Vagina (tissue), 2 donors: ENCODE measurements at regions not wholly inside any gene's neighbourhood (a gene's known extent, or its start where the extent isn't known, plus 50 kb on each side); places are given as distances from the start of the nearest gene placed in this dataset.
"Not testable (repeated sequence)": the region's sequence is repeated elsewhere in the genome, so short reads cannot be mapped to it uniquely, and the experiment has no call there.

Source experiments
- DNase-seq, 2 donors: peaks; one replicate each; pipeline ENCODE4 v3.0.0-alpha.2; 2017; ENCODE audit errors: extremely low spot score in 2 of 2
- H3K27ac ChIP-seq: fragments of 200-600 bp; sonication (generic); one replicate; pipeline ENCODE4 v1.5.1; 2019
- H3K27me3 ChIP-seq: fragments of 200-600 bp; sonication (generic); one replicate; pipeline ENCODE4 v1.5.1; 2019
- H3K36me3 ChIP-seq, 2 donors: fragments of 200-600 bp; sonication (generic); one replicate each; pipeline ENCODE4 v1.5.1; 2017 to 2019
- H3K4me1 ChIP-seq: fragments of 200-600 bp; sonication (generic); one replicate; pipeline ENCODE4 v1.5.1; 2019
- H3K4me3 ChIP-seq, 2 donors: fragments of 200-600 bp; sonication (generic); 1 replicate in 1 of 2; 2 replicates in 1 of 2; pipeline ENCODE4 v1.5.1; 2016 to 2019
- H3K9me3 ChIP-seq: fragments of 200-600 bp; sonication (generic); one replicate; pipeline ENCODE4 v1.5.1; 2019
- POLR2A ChIP-seq, 2 donors: fragments of 450-650 bp; IDR thresholded peaks; one replicate each; pipeline ENCODE4 v1.6.1; 2017; ENCODE audit warnings: antibody characterized with exemption in 2 of 2, mild to moderate bottlenecking in 2 of 2, moderate library complexity in 2 of 2
- POLR2AphosphoS5 ChIP-seq, 2 donors: sonication (generic); formaldehyde crosslinking; IDR thresholded peaks; one replicate each; pipeline ENCODE4 v1.9.0; 2017; ENCODE audit warnings: antibody characterized with exemption in 2 of 2, mild to moderate bottlenecking in 2 of 2, low read depth in 1 of 2; ENCODE audit not compliant: insufficient read depth in 1 of 2
- intact Hi-C: fragments of 100-400 bp; cut with DNase I; formaldehyde crosslinking; loops from one replicate; pipeline ENCODE4 v1.15.1; 2023
- TF ChIP-seq, protein P1 (sequence below), 3 experiments: fragments of 450-650 bp in 2 of 3; fragments of 200-600 bp in 1 of 3; sonication (generic) in 1 of 3; IDR thresholded peaks; one replicate each; pipeline ENCODE4 v1.5.1; 2017 to 2019; ENCODE audit warnings: antibody characterized with exemption in 3 of 3, mild to moderate bottlenecking in 2 of 3, moderate library complexity in 2 of 3

DNA sequence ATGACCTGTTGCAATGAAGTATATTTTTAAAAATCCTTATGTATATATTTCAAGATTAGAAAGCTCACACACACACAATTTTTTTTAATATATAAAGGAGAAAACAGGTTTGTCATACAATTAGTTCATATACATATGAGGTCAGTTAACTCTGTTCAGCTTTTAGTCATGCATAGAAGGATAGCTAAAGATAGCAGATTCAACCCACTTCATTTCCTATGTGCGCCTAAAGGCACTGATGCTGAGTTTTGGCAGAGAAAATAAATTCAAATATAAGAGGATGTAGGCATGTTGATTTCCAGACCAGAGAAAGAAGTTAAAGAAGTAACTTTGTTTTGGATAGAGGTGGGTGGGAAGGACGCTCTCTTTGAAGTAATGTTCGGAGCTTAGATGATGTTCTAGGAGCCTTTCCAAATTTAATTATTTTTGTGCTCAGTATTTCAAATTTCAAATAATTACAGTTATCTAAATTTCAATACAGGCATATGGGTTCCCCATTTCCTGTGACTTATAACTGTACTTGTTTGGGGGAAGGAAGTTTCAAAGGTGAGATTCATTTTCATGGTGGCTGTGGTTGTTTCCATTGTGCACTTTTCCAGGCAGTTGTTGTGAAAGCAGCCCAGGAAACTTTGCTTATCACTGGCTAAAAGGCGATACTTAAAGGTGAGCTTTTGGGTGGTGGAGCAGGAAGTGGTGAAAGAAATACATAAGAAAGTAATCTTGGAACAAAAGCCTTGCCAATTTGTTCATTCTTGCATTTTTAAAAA, 523.4 kb upstream of the FANCL start:
- Histone ChIP-seq H3K36me3 (no peaks in the 10 kb centered on the region), H3K9me3 (no peaks in the 10 kb centered on the region), H3K4me3 (no peak overlapping the region), H3K4me1 (no peaks in the 10 kb centered on the region), H3K27me3 (no peaks in the 10 kb centered on the region), H3K27ac (no peak overlapping the region)
- TF ChIP-seq, protein P1, sequence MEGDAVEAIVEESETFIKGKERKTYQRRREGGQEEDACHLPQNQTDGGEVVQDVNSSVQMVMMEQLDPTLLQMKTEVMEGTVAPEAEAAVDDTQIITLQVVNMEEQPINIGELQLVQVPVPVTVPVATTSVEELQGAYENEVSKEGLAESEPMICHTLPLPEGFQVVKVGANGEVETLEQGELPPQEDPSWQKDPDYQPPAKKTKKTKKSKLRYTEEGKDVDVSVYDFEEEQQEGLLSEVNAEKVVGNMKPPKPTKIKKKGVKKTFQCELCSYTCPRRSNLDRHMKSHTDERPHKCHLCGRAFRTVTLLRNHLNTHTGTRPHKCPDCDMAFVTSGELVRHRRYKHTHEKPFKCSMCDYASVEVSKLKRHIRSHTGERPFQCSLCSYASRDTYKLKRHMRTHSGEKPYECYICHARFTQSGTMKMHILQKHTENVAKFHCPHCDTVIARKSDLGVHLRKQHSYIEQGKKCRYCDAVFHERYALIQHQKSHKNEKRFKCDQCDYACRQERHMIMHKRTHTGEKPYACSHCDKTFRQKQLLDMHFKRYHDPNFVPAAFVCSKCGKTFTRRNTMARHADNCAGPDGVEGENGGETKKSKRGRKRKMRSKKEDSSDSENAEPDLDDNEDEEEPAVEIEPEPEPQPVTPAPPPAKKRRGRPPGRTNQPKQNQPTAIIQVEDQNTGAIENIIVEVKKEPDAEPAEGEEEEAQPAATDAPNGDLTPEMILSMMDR (IDR thresholded peaks at IDR 0.05), result no peak
- TF ChIP-seq POLR2A (IDR thresholded peaks at IDR 0.05) (no peak), POLR2AphosphoS5 (IDR thresholded peaks at IDR 0.05; ENCODE audit: insufficient read depth in 1 of 2, low read depth in 1 of 2) (no peak)
- no peak for DNase-seq
- intact Hi-C loops, result no loop called here

DNA sequence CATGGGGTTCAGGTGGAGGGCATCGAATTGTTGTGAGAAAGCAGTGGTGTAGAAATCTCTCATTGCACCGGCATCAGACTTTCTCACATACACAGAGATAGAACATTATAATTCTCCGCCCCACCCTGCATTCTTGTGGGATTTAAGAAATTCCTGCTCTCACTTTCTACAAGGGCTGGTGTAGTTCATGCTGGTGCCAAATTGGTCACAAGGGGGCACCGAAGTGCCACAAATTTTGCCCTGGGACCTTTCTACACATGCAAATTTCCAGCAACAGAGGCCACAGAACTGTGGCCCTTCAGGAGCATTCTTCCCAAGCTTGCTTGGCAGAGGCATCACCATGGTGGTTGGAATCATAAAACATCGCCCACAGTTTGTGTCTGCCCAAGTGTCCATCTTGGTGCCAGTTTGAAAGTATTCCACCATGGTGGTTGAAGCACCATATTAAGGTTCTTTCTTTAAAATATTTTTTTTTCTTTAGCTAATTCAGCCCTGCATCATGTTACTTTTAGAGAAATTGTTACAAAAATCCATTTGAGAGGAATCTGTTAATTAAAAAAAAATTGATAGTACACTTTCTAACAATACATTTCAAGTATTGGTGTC, 521.2 kb upstream of the FANCL start:
- H3K27ac ChIP-seq, result no peak overlapping the region
- no peaks in the 10 kb centered on the region for H3K9me3 ChIP-seq
- no peak for DNase-seq
- no peaks in the 10 kb centered on the region for H3K36me3 ChIP-seq
- intact Hi-C loops, result no loop called here
- no peaks in the 10 kb centered on the region for H3K27me3 ChIP-seq
- TF ChIP-seq, protein P1 (IDR thresholded peaks at IDR 0.05), result no peak
- TF ChIP-seq POLR2AphosphoS5 (IDR thresholded peaks at IDR 0.05; ENCODE audit: insufficient read depth in 1 of 2, low read depth in 1 of 2) (no peak), POLR2A (IDR thresholded peaks at IDR 0.05) (no peak)
- H3K4me3 ChIP-seq, result no peak overlapping the region
- no peaks in the 10 kb centered on the region for H3K4me1 ChIP-seq

DNA sequence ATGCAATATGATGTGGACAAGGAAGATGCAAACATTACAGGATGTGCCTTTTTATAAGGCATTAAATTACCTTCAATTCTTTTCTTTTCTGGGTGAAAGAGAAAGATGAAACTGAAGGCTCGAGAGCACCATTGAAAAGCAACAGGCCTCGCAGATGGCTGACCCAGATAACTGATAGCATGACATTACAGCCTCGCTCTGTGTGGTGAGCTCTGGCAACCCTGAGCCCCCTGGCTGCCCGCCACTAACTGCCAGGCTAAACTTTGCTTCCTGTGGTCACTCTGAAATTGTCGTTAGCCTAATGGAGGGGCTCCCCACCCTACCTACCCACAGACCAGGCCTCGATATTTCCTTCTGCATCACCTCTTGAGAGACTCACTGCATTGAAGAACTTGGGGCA, 516.8 kb upstream of the FANCL start:
- no peak overlapping the region for H3K27ac ChIP-seq
- H3K36me3 ChIP-seq, result no peaks in the 10 kb centered on the region
- no peaks in the 10 kb centered on the region for H3K4me1 ChIP-seq
- H3K27me3 ChIP-seq, result no peaks in the 10 kb centered on the region
- no peak overlapping the region for H3K4me3 ChIP-seq
- TF ChIP-seq POLR2AphosphoS5 (IDR thresholded peaks at IDR 0.05; ENCODE audit: insufficient read depth in 1 of 2, low read depth in 1 of 2) (no peak), POLR2A (IDR thresholded peaks at IDR 0.05) (no peak)
- TF ChIP-seq, protein P1 (IDR thresholded peaks at IDR 0.05), result no peak
- intact Hi-C loops, result no loop called here
- DNase-seq, result no peak
- no peaks in the 10 kb centered on the region for H3K9me3 ChIP-seq

DNA sequence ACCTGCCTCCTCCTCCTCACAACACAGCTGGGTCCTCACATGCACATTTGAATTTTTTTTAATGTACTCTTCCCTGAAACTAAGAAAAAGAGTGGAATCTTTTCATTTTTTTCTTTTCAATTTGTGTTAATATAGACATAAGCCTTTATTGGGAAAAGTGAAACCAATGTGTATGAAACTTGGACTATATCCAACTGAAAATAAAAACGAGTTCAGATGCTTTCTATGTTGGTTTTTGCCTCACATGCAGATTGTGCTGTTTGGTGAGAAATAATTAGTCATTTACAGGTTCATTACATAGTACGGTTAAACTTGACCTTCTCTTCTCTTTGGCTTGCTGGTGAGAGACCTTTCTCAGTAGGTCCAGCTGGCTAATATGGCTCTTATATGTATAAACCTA, 515.2 kb upstream of the FANCL start:
- TF ChIP-seq, protein P1 (IDR thresholded peaks at IDR 0.05), result no peak
- TF ChIP-seq POLR2AphosphoS5 (IDR thresholded peaks at IDR 0.05; ENCODE audit: insufficient read depth in 1 of 2, low read depth in 1 of 2) (no peak), POLR2A (IDR thresholded peaks at IDR 0.05) (no peak)
- H3K4me1 ChIP-seq, result no peaks in the 10 kb centered on the region
- no peaks in the 10 kb centered on the region for H3K9me3 ChIP-seq
- no peak overlapping the region for H3K27ac ChIP-seq
- H3K4me3 ChIP-seq, result no peak overlapping the region
- DNase-seq, result no peak
- H3K36me3 ChIP-seq, result no peaks in the 10 kb centered on the region
- H3K27me3 ChIP-seq, result no peaks in the 10 kb centered on the region
- intact Hi-C loops, result no loop called here

DNA sequence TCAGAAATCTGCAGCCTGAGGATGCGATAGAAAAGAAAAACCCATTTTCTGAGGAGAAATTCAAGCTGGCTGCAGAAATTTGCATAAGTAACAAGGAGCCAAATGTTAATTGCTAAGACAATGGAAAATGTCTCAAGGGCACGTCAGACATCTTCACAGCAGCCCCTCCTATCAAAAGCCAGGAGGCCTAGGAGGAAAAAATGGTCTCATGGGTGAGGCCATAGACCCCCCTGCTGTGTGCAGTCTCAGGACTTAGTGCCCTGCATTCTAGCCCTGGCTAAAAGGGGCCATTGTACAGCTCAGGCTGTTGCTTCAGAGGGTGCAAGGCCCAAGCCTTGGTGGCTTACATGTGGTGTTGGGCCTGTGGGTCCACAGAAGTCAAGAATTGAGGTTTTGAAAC, 511.4 kb upstream of the FANCL start:
- H3K36me3 ChIP-seq, H3K27ac ChIP-seq, DNase-seq, H3K27me3 ChIP-seq, intact Hi-C loops, H3K4me1 ChIP-seq, H3K4me3 ChIP-seq, H3K9me3 ChIP-seq: not testable (repeated sequence)

DNA sequence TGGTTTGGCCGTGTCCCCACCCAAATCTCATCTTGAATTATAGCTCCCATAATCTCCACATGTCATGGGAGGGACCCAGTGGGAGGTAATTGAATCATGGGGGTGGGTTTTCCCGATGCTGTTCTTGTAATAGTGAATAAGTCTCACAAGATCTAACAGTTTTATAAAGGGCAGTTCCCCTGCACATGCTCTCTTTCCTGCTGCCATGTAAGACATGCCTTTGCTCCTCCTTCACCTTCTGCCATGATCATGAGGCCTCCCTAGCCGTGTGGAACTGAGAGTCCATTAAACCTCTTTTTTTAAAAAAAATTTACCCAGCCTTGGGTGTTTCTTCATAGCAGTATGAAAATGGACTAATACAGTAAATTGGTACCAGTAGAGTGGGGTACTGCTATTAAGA, 510.6 kb upstream of the FANCL start:
- intact Hi-C loops, H3K36me3 ChIP-seq, H3K27ac ChIP-seq, H3K27me3 ChIP-seq, H3K9me3 ChIP-seq, H3K4me3 ChIP-seq, H3K4me1 ChIP-seq, DNase-seq: not testable (repeated sequence)
